ENCODE measurements at regions not wholly inside any gene's neighbourhood (a gene's known extent, or its start where the extent isn't known, plus 50 kb on each side); places are given as distances from the start of the nearest gene placed in this dataset.
"Not testable (repeated sequence)": the region's sequence is repeated elsewhere in the genome, so short reads cannot be mapped to it uniquely, and the experiment has no call there.

DNA sequence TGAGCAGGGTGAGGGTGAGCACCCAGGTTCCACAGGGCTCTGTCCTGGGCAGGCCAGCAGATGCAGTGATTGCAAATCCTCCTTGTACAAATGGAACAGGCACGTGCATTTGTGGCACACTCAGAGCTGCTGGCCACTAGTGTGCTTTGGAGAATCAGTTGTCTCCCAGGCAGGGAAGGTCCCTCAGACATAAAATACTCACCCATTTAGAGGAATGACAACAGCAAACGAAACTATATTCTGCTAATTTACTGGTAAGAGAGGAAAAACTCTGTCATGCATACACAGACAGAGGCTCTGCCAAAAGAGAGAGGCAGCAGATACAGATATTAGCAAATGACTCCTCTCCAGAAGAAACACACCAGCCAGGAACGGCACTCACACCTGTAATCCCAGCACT, 116.5 kb upstream of the PLGLB2 start:
- not testable (repeated sequence) for ATAC-seq

DNA sequence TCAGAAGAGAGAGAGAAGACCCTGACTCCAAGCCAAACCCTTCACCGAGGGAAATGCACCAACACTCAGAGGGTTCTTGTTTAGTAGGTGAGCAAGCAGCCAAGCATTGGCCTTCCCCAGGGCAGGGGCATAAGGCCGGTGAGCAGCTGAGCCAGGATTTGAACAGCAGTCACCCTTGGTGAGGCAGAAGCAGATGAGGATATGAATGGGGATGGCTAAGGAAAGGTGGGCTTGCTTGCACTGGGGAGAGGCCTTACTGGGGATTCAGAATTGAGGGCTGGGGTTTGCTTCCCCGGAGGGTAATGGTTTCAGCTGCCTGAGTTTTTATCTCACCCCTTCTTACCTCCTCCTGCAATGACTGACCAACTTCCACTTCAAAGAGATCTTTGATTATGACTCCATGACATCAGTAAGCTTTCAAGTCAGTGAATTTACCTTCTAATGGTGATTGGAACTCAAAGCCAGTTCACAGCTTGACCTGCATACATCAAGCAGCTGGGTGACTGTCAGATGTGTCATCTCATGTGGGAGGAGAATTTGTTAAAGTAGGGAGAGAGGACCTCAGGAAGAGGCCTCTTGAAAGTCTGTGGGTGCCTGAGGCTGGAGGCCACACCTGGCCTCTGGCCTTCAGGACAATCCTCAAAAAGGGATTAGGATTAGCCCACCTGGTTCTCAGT, 114.5 kb upstream of the PLGLB2 start:
- not testable (repeated sequence) for ATAC-seq

DNA sequence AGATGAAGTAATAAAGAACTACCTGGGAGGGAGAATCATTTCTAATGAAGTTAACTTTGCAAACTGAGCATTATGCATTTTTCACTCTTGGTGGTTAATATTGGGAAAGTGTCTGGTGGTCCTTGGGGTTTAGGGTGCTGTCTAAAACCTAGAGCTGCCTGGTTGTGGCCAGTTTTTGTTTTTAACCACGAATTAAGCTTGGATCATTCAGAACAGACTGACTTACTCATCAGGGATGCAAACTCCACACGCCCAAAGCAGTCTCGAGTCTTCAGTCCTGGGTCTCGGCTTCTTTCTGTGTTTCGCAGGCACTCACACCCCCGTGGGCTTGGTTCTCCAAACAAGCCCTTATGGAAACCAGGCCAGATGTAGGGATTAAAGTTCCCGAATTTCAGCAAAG, 113.8 kb upstream of the PLGLB2 start:
- ATAC-seq, result not testable (repeated sequence)

DNA sequence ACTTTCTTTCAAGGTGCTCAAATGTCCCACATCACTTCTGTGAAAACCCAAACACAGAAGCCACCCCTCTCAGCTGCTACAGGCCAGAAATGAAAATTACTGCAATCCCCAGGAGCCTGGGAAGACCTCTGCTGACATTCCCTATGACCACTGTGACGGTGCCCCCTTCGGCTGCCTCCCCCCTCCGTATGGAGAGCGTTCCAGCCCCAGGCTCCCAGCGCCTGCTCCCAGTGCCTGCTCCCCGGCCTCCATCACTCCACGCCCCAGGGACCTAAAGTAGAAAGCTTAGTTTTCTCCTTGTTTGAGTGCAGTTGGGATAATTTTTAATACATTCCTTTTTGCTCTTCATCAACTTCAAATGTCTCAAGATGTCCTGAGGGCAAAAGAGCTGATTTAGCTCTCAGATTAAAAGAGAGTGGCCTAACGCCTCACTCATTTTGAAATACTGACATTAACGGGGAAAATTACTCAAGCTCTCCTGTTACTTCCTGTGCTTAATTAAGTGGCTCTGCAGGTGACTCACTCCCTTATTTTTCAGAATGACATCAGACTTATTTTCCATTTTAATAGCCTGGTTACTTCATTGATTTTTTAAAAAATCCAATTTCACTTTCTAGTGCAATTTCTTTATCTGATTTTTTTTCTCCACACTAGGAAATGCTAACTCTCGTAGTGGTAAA, 112.8 kb upstream of the PLGLB2 start:
- ATAC-seq, result peak; percentile 62

DNA sequence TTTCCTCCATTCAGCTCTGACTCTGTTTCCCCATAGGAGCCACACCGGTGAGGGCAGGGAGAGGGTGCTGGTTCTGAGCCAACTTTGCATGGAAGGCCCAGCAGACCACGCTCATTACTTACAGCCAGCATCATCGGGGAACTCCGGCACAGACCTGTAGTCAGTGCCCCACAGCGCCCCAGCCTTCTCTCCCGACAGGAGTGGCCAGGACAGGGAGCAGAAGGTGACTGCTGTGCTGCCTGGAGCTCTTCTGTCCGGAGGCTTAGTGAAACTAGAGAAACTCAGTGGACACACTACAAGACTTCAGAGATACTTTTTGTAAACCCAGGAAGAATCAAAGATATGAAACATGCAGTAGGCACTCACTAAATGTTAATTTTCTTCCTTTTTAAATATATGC, 111.6 kb upstream of the PLGLB2 start:
- ATAC-seq, result not testable (repeated sequence)

DNA sequence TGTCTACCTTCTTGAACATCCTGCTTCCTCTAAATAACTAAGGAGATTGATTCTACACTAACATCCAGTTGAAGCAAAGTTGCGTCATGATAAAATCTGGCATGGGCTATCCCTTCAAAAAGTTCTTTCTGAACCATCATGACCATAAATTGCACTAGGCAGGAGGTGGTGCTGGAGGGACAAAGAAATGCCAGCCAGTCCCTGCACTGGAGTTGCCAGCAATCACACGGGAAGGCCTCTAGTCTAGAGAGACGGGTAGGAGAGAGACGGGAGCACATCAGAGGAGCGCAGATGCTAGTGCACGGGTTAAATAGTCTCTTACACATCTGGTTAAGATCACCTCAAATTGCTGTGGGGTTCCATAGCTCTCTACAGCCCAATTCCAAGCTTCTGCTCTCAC, 111.2 kb upstream of the PLGLB2 start:
- not testable (repeated sequence) for ATAC-seq

DNA sequence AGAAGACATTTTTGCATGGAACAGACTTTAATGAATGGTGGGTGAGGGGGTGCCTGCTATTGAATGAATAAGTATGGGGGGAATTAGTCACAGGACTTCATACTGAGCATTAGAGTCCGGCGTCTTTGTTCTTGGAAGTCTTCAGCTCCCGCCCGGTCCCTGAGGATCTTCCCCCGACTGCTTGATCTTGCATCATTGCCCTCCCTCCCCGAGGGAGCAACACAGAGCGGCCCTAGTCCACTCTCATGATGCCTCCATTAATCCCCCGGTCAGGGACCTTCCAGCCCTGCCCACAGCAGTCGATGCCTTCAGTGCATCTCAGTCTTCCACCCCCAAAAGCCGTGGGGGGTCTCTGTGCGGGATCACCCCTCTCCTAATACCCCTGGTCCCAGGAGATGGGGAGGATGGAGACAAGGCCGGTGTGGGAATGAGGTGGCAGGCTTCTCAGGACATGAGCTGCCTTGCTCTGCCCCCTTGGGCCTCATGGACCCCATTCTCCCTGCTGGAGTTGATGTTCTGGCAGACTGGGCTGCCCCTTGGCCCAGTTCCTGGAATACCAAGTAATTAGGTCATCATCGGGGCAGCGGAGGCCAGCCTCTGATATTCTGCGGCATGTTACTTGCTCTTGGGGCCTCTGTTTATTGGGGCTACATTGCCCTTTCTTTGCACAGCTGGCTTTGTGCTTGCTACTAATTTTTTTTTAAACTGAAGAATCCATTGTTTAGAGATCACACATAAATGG, 110.5 kb upstream of the PLGLB2 start:
- ATAC-seq, result not testable (repeated sequence)

DNA sequence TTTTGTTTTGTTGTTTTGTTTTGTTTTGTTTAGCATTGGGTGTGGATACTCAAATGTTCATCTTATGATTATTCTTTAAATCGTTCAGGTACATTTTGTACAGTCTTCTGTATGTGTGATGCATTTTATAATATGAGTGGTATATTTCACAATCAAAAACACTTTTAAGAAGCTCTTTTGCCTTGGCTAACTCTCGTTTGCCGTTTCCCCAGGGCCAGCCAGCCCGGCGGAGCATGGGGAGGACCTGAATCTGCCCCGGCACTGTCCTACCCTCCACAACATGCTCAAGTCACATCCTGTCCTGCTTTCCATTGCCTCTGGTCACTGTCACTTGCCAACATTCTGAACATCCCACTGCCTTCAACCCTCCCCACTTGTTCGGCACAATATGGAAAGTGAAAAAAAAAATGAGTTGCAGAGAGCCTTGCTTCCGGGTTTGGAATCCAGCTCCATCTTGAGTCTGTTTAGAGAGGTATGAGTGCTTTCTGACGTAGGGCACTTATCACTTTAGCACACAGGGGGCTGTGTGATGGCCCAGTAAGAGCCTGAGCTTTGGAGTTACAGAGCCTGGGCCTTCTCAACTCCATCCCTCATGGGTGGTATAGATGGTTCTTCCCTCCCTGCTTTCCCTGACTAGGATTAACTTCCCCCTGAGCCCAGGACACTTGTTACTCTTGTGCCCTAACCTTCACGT, 109.6 kb upstream of the PLGLB2 start:
- not testable (repeated sequence) for ATAC-seq

DNA sequence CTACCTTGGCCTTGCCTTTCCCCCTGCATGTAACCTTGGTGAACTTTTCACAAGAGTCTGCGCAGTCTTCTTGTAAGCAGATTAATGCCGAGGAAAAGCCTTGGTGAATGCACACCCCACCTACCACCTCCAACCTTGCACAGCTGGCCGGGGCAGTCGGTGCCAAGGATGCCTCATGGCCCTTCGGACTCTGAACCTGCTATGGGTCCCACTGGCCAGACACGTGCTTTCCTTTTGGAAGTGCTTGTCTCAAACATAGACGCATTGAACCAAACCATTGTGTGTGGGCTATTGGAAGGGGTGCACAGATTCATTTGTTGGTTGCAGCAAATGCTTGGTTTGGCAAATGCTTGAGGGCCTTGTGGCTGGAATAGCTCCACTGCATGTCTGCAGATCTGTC, 109.0 kb upstream of the PLGLB2 start:
- ATAC-seq, result not testable (repeated sequence)

DNA sequence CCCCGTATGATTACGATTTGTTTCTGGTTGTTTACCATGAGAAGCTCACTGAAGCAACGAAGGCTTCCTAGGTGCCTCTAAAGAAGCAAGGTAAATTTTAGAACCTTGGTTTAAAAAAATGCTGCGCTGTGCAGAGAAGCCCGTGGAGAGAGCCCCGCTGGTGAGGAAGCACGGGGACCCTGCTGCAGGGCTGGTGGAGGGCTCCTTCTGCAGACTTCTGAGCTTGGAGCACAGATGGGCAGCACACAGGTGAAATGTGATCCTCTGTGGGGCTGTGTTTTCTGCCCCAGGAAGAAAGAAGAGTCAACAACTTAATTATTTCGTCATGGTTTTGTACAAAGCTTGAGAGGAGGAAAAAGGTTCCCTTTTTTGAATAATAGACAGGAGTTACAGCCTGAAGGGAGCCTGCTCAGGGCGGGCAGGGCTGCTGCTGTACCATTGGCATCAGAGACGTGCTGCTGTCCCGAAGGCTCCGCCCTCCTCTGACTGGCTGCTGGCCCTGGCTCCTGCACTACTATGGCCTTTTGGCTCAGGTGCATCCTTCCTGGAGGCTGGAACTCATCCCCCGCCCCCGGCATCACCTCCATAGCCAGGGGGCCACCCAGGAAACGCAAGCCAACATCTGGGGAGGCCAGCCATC, 108.0 kb upstream of the PLGLB2 start:
- not testable (repeated sequence) for ATAC-seq

DNA sequence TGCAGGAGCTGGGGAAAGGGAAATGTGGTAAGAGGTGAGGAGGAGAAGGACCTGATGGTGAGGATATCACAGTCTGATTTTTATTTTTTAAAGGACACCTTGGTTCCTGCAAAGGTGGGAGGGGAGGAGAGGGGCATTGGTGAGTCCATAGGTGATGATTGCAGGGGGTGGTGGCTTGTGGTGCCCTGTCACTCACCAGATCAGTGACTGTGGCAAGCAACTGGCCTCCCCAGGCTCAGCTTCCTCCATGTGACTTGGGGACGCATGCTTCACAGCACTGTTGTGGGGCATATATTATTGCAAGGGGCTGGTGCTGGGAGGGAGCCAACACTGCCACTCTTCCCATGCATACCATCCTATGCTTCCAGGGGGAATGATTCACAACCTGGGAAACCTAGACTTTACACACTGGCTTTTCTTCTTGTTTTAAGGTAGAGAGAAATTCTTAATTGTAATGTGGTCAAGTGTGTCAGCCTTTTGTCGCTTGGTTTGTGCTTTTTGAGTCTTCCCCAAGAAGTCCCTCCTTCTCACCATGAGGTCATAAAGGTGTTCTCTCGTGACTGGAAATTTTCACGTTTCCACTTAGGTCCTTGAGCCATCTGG, 106.8 kb upstream of the PLGLB2 start:
- ATAC-seq, result not testable (repeated sequence)

DNA sequence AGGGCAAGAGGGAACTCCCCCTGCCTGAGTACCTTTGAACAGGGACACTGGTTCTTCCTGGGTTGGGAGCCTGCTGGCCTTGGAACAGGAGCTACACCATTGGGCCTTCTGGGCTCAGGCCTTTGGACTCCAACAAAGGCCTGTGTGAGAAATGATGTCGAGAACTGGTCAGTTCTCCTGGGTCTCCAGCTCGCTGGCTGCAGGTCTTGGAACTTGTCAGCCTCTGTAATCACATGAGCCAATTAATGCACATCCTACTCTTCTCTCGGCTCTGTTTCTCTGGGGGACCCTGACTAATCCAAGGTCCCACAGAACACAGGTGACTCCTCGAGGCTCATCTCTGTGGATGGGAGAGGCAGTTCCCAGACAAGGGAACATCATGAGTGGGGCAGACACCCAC, 104.7 kb upstream of the PLGLB2 start:
- ATAC-seq, result not testable (repeated sequence)

DNA sequence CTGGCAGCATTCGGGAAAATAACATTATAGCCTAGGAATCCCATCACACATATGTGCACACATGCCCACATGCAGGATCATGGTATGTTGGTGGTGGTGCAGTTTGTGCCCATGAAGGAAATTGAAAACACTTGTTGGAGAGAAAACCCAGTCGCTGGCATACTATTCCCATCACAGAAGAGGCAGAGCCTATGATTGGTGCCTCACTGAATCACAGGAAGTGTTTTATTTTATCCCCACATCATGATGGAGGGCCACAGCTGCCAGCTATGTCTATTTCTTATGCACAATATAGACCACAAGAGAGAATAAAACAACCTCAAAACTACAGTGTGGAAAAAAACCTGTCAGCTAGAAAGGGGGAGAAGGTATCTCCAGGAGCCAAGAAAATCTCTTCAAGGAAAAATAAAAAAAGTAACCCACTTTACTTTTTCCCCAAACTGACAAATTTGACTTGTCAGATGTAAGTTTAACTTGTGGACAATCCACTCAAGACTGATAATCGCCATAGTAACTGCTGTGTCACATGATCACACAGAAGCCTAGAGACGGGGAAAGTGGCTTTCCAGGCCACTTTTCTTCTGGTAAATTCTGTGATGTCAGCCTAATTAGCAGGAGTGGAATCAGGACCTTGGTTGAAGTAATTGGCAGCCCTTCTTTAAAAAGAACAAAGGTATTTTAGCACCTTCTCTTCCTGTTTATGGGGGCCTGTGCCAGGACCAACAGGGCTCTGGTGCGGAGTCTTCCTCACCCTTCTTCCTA, 100.0 kb upstream of the PLGLB2 start:
- ATAC-seq, result peak; percentile 60

DNA sequence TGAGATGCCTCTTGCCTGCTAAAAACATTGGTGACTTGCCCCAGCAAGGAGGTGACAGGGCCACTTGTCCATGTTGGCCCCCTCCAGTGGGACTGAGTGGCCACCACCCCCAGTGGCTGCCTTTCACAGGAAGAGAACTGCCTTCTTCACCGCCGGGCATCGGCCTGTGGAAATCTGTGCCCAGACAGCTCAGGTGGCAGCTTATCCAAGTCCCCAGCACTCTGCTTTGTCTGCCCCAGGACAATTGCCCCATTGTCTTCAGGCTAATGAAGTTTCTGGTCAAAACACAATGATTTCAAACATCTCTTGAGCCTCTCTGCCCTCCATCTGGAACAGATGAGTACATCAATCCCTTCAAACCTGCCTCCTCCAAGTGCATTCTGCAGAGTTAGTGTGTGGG, 99.1 kb upstream of the PLGLB2 start:
- not testable (repeated sequence) for ATAC-seq

DNA sequence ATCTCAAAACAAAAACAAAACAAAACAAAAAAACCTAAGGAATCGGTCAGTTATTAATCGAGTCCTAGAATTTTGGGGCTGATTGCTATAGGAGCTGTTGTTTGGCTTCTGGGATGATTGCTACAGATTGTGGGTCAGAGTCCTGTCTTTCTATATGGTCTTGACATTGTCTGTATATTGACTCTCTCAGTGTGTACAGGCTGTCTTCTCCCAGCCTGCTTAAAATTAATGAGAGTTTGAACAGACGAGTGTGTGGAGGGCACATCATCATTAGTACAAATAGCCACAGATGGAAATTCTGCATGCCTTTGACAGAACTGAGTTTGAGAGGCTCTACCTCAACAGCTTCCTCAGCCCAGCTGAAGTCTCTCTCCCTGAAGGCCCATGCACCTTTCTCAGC, 98.0 kb upstream of the PLGLB2 start:
- ATAC-seq, result not testable (repeated sequence)

DNA sequence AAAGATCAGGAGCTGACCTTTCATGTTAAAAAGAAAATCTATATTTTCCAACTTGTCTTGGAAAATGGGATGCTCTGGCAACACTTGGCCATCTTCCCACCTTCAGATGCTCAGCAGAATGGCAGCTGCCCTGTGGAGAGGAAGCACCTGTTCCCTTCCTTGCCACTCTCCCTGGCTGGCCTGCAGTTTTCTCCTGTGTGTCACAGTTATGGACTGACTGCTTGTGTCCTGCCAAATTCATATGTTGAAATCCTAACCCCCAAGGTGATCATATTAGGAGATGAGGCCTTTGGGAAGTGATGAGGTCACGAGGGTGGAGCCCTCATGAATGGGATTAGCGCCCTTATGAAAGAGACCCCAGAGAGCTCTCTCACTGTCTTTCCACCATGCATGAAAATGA, 97.0 kb upstream of the PLGLB2 start:
- not testable (repeated sequence) for ATAC-seq

DNA sequence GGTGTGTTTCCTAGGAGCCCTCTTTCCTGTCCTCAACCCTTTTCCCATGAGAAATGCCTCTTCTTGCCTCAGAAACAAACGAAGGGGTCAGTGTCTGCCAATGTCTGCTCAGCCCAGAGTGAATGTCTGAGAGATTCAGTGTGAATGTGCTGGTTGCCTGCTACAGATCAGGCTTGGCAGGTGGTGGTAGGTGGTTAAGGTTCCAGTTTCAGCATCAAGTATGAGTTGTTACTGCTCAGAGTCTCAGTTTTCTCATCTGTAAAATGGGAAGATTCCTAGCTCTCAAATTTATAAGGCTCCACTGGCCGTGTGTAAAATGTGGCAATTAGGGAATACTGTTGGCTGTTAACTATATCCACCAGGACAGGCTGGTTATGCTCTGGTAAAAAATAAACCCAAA, 96.3 kb upstream of the PLGLB2 start:
- not testable (repeated sequence) for ATAC-seq

DNA sequence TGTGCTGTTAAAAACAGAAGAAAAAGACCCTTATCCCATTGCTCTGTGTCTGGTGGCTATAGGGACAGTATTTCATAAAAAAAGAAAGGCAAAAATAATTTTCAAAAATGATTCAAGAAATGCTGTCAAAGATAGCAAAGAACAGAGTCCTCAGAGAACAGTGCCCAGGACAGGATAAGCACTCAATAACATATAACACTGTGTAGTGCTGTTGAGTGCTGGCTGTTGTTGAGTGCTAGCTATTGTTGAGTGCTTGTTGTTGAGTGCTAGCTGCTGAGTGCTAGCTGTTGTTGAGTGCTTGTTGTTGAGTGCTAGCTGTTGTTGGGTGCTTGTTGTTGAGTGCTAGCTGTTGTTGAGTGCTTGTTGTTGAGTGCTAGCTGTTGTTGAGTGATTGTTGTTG, 94.5 kb upstream of the PLGLB2 start:
- ATAC-seq, result not testable (repeated sequence)

DNA sequence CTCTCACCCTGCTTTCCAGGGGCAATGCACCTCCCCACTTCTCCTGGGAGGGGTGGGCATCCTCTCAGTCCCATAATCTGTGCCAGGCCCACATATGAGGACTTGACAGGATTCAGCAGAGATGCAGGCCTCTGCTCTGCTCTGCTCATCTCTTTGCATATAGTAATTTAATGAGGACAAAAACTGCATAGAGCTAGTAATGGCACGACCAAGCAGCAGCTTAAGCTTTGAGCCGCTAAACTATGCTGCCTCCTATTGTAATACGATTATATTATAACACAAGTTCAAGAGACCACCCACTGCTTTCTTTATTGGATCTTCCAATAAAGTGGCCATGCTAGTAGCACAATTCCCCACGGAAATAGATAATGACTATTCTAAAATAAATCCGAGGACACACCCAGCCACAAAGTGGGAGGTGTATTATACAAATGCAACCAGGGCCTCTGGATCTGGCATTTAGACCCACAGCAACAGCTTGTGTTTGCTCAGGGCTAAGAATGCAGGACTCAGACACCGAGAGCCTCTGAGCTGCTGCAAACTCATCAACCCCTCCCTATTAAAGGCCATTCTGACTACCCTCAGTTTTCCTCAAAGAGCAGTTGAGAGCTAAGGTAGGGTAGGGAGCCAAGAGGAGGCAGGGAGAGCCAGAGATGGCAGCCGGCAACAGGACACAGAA, 93.6 kb upstream of the PLGLB2 start:
- not testable (repeated sequence) for ATAC-seq

DNA sequence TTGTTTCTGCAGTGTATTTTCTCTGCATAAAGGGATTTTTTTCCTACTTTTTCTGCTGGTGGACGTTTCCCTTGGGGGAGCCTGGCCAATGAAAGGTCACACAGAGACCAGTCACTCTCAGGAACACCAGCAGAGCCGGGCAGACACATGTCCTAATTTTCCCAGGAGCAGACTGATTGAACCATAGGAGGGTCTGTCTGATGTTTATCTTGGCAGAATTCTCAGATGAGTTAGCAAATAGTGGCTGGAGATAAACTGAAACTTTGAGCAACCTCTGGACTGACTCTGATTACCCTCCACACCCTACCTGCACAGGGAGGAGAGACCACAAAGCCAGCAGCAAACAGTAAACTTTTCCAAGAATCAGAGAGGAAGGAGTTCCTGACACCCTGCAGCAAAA, 90.0 kb upstream of the PLGLB2 start:
- ATAC-seq, result not testable (repeated sequence)

DNA sequence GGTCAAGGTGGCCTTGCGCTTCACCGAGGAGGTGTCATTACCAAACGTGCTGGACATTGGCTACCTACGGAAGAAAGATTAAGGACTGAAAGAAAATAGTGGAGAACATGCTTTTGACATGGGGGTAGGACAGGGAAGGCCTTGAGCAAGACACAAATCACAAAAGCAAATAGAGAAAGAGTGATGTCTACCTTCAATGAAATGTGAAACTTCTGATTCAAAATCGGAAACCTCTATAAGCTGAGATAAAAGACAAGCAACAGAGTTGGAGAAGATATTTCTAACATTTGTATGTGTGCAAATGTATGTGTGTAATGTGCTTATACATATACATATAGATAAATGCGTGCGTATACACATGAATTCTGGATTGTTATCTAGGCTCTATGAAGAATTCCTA, 89.5 kb upstream of the PLGLB2 start:
- not testable (repeated sequence) for ATAC-seq

All from SK-N-SH treated with all-trans-retinoic acid at 6 μM for 48 hours (cell line).